Myocyte (in vitro differentiated cells): ENCODE measurements at regions not wholly inside any gene's neighbourhood (a gene's known extent, or its start where the extent isn't known, plus 50 kb on each side); places are given as distances from the start of the nearest gene placed in this dataset.
"Not testable (repeated sequence)": the region's sequence is repeated elsewhere in the genome, so short reads cannot be mapped to it uniquely, and the experiment has no call there.

Experiments used
- DNase-seq: peaks from one replicate; pipeline ENCODE4 v3.0.0-alpha.2; 2012; ENCODE audit warnings: low read depth

- DNase-seq = no peak
These were observed 237.6 kb upstream of the CCNH start for GRCh38 chr5:87650284-87650683.

- no peak for DNase-seq
These were observed 236.7 kb upstream of the CCNH start for GRCh38 chr5:87649455-87649854.

GRCh38 chr5:87645224-87645623 is 232.5 kb upstream of the CCNH start:
- no peak for DNase-seq

- DNase-seq = no peak
These were observed 228.2 kb upstream of the CCNH start for GRCh38 chr5:87640902-87641301.

- no peak for DNase-seq
These were observed 214.6 kb upstream of the CCNH start for GRCh38 chr5:87627363-87627762.

GRCh38 chr5:87608385-87608784 is 195.7 kb upstream of the CCNH start:
- DNase-seq = no peak

GRCh38 chr5:87605663-87606062 is 192.9 kb upstream of the CCNH start:
- no peak for DNase-seq

GRCh38 chr5:87599778-87600177 is 187.0 kb upstream of the CCNH start:
- DNase-seq = no peak

- DNase-seq = no peak
These were observed 185.7 kb upstream of the CCNH start for GRCh38 chr5:87598460-87598859.

- no peak for DNase-seq
These were observed 181.8 kb upstream of the CCNH start for GRCh38 chr5:87594566-87594965.

GRCh38 chr5:87589587-87589986 is 176.9 kb upstream of the CCNH start:
- no peak for DNase-seq

- DNase-seq = no peak
These were observed 175.6 kb upstream of the CCNH start for GRCh38 chr5:87588316-87588715.

GRCh38 chr5:87583704-87584103 is 171.0 kb upstream of the CCNH start:
- not testable (repeated sequence) for DNase-seq

- DNase-seq = no peak
These were observed 169.4 kb upstream of the CCNH start for GRCh38 chr5:87582149-87582548.

- DNase-seq = no peak
These were observed 168.9 kb upstream of the CCNH start for GRCh38 chr5:87581661-87582060.

- DNase-seq = no peak
These were observed 166.9 kb upstream of the CCNH start for GRCh38 chr5:87579678-87580077.

- no peak for DNase-seq
These were observed 164.1 kb upstream of the CCNH start for GRCh38 chr5:87576867-87577266.

- not testable (repeated sequence) for DNase-seq
These were observed 163.6 kb upstream of the CCNH start for GRCh38 chr5:87576306-87576705.

GRCh38 chr5:87574106-87574505 is 161.4 kb upstream of the CCNH start:
- no peak for DNase-seq

GRCh38 chr5:87572611-87573010 is 159.9 kb upstream of the CCNH start:
- DNase-seq = no peak

- DNase-seq = no peak
These were observed 159.4 kb upstream of the CCNH start for GRCh38 chr5:87572090-87572489.

GRCh38 chr5:87570366-87570765 is 157.6 kb upstream of the CCNH start:
- no peak for DNase-seq

- DNase-seq = no peak
These were observed 149.3 kb upstream of the CCNH start for GRCh38 chr5:87562068-87562467.

- DNase-seq = no peak
These were observed 147.8 kb upstream of the CCNH start for GRCh38 chr5:87560528-87560927.
